Liver (tissue), 8 donors: ENCODE measurements at regions not wholly inside any gene's neighbourhood (a gene's known extent, or its start where the extent isn't known, plus 50 kb on each side); places are given as distances from the start of the nearest gene placed in this dataset.

Source experiments
- DNase-seq: peaks from one replicate; pipeline ENCODE4 v3.0.0-alpha.2; 2017; ENCODE audit warnings: low spot score
- H3K27ac ChIP-seq, 2 donors: one replicate each; pipeline ENCODE4 v1.7.0; 2013; ENCODE audit warnings: inconsistent platforms in 2 of 2, low read length in 2 of 2, control low read depth in 1 of 2, low read depth in 1 of 2, mild to moderate bottlenecking in 1 of 2
- H3K27me3 ChIP-seq, 4 donors: one replicate each; pipeline versions ENCODE4 v1.6.1 to v1.7.0; 2013; ENCODE audit warnings: low read length in 3 of 4, inconsistent platforms in 1 of 4, mild to moderate bottlenecking in 1 of 4, moderate library complexity in 1 of 4; ENCODE audit not compliant: control insufficient read depth in 4 of 4, insufficient read depth in 4 of 4
- H3K36me3 ChIP-seq, 4 donors: one replicate each; pipeline versions ENCODE4 v1.6.1 to v1.7.0; 2013; ENCODE audit warnings: low read length in 3 of 4, mild to moderate bottlenecking in 3 of 4, low read depth in 1 of 4, moderate library complexity in 1 of 4; ENCODE audit not compliant: control insufficient read depth in 4 of 4, insufficient read depth in 3 of 4
- H3K4me1 ChIP-seq, 4 donors: one replicate each; pipeline versions ENCODE4 v1.6.1 to v1.7.0; 2013; ENCODE audit warnings: low read length in 3 of 4, mild to moderate bottlenecking in 3 of 4, moderate library complexity in 1 of 4; ENCODE audit not compliant: control insufficient read depth in 4 of 4, insufficient read depth in 4 of 4
- H3K4me3 ChIP-seq, 3 donors: one replicate each; pipeline versions ENCODE4 v1.6.1 to v1.7.0; 2013; ENCODE audit warnings: low read length in 3 of 3, control low read depth in 1 of 3, low read depth in 1 of 3, mild to moderate bottlenecking in 1 of 3
- H3K9ac ChIP-seq, 2 donors: one replicate each; pipeline ENCODE4 v1.7.0; 2013; ENCODE audit warnings: low read length in 2 of 2, mild to moderate bottlenecking in 2 of 2, moderate library complexity in 2 of 2, control low read depth in 1 of 2, low read depth in 1 of 2
- H3K9me3 ChIP-seq, 4 donors: one replicate each; pipeline versions ENCODE4 v1.6.1 to v1.7.0; 2013; ENCODE audit warnings: low read length in 3 of 4; ENCODE audit not compliant: control insufficient read depth in 4 of 4
- EGR1 ChIP-seq, 2 donors: IDR thresholded peaks; 2 replicates each; pipeline ENCODE4 v1.6.1; 2016 to 2018; ENCODE audit warnings: antibody characterized with exemption in 2 of 2, low read depth in 2 of 2
- FOXA1 ChIP-seq: IDR thresholded peaks from 2 replicates; pipeline ENCODE4 v1.6.1; 2016; ENCODE audit warnings: antibody characterized with exemption
- FOXA2 ChIP-seq: IDR thresholded peaks from 2 replicates; pipeline ENCODE4 v1.6.1; 2016; ENCODE audit warnings: antibody characterized with exemption
- GABPA ChIP-seq, 2 donors: IDR thresholded peaks in 1 of 2; conservative IDR thresholded peaks in 1 of 2; 2 replicates each; pipeline ENCODE4 v1.6.1; 2016; ENCODE audit warnings: antibody characterized with exemption in 2 of 2, mild to moderate bottlenecking in 1 of 2, moderate library complexity in 1 of 2
- HNF4A ChIP-seq, 2 donors: conservative IDR thresholded peaks; 2 replicates each; pipeline ENCODE4 v1.6.1; 2016; ENCODE audit warnings: antibody characterized with exemption in 2 of 2, mild to moderate bottlenecking in 2 of 2
- HNF4G ChIP-seq: IDR thresholded peaks from 2 replicates; pipeline ENCODE4 v1.6.1; 2016; ENCODE audit warnings: antibody characterized with exemption
- JUND ChIP-seq, 2 donors: IDR thresholded peaks; 2 replicates each; pipeline ENCODE4 v1.6.1; 2016; ENCODE audit warnings: antibody characterized with exemption in 2 of 2
- NR2F2 ChIP-seq: IDR thresholded peaks from 2 replicates; pipeline ENCODE4 v1.6.1; 2016; ENCODE audit warnings: antibody characterized with exemption
- RAD21 ChIP-seq, 2 donors: IDR thresholded peaks; 2 replicates each; pipeline ENCODE4 v1.6.1; 2016; ENCODE audit warnings: antibody characterized with exemption in 2 of 2, mild to moderate bottlenecking in 2 of 2
- RXRA ChIP-seq, 2 donors: IDR thresholded peaks; 2 replicates each; pipeline ENCODE4 v1.6.1; 2017 to 2018; ENCODE audit warnings: antibody characterized with exemption in 2 of 2, mild to moderate bottlenecking in 1 of 2
- SP1 ChIP-seq: IDR thresholded peaks from 2 replicates; pipeline ENCODE4 v1.6.1; 2018; ENCODE audit warnings: antibody characterized with exemption, mild to moderate bottlenecking
- TAF1 ChIP-seq: conservative IDR thresholded peaks from 2 replicates; pipeline ENCODE4 v1.6.1; 2016; ENCODE audit warnings: antibody characterized with exemption, mild to moderate bottlenecking
- YY1 ChIP-seq: IDR thresholded peaks from 2 replicates; pipeline ENCODE4 v1.6.1; 2016; ENCODE audit warnings: antibody characterized with exemption, mild to moderate bottlenecking
- WGBS: extraction: QIAGEN DNeasy Blood & Tissue Kit; methylation state at CpG from one replicate; pipeline ENCODE4 v1.1.7; 2013; 5-methylcytosine and 5-hydroxymethylcytosine counted together
- TF ChIP-seq, protein P1 (sequence below): fragments of 150-350 bp; IDR thresholded peaks from 2 replicates; pipeline ENCODE4 v1.5.1; 2017; ENCODE audit warnings: improper control_type of control experiment, low read depth, low read length; ENCODE audit not compliant: missing input control
- TF ChIP-seq, protein P2 (sequence below): IDR thresholded peaks from 2 replicates; pipeline ENCODE4 v1.6.1; 2016; ENCODE audit warnings: antibody characterized with exemption
- TF ChIP-seq, protein P3 (sequence below): IDR thresholded peaks from 2 replicates; pipeline ENCODE4 v1.6.1; 2016; ENCODE audit warnings: antibody characterized with exemption, mild to moderate bottlenecking
- TF ChIP-seq, protein P4 (sequence below): IDR thresholded peaks from 2 replicates; pipeline ENCODE4 v1.6.1; 2016; ENCODE audit warnings: antibody characterized with exemption
- donor health status: healthy.
- donor health status: healthy.
- donor health status: healthy.
- donor health status: healthy.
- donor health status: healthy.

DNA sequence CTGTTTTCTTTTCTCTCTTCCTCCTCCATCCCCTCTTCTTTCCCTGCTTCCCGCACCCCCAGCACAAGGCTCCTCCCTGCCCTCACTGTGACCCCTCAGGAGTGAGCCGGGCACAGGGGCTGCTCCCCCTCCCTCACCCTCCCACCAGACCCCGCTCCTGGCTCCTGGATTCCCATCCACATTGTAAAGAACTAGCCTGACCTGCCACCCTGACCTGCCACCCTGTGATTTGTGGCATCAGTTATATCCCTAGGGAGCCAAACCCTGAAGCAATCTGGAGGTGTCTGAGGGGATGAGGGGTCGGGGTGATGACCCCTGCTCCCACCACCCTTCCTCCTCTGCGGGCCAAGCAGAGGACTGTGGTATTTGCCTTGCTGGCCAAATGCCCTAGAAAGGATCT, 98.0 kb upstream of the LHX1 start:
- no peaks in the 10 kb centered on the region for H3K27me3 ChIP-seq
- DNase-seq = no peak

DNA sequence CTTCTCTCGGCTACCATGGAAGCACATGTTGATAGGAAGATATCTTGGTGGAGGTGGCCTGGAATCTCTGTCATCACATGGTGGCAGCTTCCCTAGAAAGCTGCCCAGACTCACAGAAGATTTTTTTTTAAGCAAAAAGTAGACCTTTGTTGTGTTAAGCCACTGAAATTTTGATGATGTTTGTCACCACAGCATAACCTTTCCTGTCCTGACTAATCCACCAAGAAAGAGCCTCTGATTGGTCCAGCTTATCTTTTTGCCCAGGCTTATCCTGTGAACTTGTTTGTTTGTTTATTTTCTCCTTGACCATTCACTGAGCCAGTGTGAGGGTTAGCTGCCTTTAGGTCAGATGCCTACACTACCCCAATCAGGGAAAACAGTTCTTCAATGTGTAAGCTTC, 96.5 kb upstream of the LHX1 start:
- Histone ChIP-seq H3K27me3 (no peaks in the 10 kb centered on the region), H3K27ac (no peak overlapping the region), H3K4me3 (no peak overlapping the region), H3K9ac (no peak overlapping the region), H3K4me1 (no peaks in the 10 kb centered on the region), H3K9me3 (peaks cover 0 to 4% (median 0%) of the 10 kb centered on the region in 4 donors), H3K36me3 (no peaks in the 10 kb centered on the region)
- DNase-seq = no peak
- 96% methylated on average over 1 of the region's 1 CpG for WGBS
- TF ChIP-seq, protein P1, sequence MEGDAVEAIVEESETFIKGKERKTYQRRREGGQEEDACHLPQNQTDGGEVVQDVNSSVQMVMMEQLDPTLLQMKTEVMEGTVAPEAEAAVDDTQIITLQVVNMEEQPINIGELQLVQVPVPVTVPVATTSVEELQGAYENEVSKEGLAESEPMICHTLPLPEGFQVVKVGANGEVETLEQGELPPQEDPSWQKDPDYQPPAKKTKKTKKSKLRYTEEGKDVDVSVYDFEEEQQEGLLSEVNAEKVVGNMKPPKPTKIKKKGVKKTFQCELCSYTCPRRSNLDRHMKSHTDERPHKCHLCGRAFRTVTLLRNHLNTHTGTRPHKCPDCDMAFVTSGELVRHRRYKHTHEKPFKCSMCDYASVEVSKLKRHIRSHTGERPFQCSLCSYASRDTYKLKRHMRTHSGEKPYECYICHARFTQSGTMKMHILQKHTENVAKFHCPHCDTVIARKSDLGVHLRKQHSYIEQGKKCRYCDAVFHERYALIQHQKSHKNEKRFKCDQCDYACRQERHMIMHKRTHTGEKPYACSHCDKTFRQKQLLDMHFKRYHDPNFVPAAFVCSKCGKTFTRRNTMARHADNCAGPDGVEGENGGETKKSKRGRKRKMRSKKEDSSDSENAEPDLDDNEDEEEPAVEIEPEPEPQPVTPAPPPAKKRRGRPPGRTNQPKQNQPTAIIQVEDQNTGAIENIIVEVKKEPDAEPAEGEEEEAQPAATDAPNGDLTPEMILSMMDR = no peak
- TF ChIP-seq SP1 (no peak), EGR1 (IDR thresholded peaks at IDR 0.05; ENCODE audit: low read depth in 2 of 2) (no peak), GABPA (IDR thresholded peaks at IDR 0.05 in 1 of 2, conservative IDR thresholded peaks at IDR 0.05 in 1 of 2) (no peak), RXRA (IDR thresholded peaks at IDR 0.05) (no peak), TAF1 (no peak), RAD21 (IDR thresholded peaks at IDR 0.05) (no peak), HNF4G (no peak), FOXA2 (no peak), YY1 (no peak), JUND (IDR thresholded peaks at IDR 0.05) (no peak), FOXA1 (no peak), NR2F2 (no peak), HNF4A (conservative IDR thresholded peaks at IDR 0.05) (no peak)
- TF ChIP-seq, protein P2, sequence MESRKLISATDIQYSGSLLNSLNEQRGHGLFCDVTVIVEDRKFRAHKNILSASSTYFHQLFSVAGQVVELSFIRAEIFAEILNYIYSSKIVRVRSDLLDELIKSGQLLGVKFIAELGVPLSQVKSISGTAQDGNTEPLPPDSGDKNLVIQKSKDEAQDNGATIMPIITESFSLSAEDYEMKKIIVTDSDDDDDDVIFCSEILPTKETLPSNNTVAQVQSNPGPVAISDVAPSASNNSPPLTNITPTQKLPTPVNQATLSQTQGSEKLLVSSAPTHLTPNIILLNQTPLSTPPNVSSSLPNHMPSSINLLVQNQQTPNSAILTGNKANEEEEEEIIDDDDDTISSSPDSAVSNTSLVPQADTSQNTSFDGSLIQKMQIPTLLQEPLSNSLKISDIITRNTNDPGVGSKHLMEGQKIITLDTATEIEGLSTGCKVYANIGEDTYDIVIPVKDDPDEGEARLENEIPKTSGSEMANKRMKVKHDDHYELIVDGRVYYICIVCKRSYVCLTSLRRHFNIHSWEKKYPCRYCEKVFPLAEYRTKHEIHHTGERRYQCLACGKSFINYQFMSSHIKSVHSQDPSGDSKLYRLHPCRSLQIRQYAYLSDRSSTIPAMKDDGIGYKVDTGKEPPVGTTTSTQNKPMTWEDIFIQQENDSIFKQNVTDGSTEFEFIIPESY = no peak
- TF ChIP-seq, protein P3, sequence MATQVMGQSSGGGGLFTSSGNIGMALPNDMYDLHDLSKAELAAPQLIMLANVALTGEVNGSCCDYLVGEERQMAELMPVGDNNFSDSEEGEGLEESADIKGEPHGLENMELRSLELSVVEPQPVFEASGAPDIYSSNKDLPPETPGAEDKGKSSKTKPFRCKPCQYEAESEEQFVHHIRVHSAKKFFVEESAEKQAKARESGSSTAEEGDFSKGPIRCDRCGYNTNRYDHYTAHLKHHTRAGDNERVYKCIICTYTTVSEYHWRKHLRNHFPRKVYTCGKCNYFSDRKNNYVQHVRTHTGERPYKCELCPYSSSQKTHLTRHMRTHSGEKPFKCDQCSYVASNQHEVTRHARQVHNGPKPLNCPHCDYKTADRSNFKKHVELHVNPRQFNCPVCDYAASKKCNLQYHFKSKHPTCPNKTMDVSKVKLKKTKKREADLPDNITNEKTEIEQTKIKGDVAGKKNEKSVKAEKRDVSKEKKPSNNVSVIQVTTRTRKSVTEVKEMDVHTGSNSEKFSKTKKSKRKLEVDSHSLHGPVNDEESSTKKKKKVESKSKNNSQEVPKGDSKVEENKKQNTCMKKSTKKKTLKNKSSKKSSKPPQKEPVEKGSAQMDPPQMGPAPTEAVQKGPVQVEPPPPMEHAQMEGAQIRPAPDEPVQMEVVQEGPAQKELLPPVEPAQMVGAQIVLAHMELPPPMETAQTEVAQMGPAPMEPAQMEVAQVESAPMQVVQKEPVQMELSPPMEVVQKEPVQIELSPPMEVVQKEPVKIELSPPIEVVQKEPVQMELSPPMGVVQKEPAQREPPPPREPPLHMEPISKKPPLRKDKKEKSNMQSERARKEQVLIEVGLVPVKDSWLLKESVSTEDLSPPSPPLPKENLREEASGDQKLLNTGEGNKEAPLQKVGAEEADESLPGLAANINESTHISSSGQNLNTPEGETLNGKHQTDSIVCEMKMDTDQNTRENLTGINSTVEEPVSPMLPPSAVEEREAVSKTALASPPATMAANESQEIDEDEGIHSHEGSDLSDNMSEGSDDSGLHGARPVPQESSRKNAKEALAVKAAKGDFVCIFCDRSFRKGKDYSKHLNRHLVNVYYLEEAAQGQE = no peak
- TF ChIP-seq, protein P4, sequence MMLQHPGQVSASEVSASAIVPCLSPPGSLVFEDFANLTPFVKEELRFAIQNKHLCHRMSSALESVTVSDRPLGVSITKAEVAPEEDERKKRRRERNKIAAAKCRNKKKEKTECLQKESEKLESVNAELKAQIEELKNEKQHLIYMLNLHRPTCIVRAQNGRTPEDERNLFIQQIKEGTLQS = no peak

More for the DNA sequence above, 98.0 kb upstream of the LHX1 start:
- Histone ChIP-seq H3K9ac (no peak overlapping the region), H3K4me3 (no peak overlapping the region), H3K9me3 (peaks cover 0 to 4% (median 0%) of the 10 kb centered on the region in 4 donors), H3K4me1 (no peaks in the 10 kb centered on the region), H3K36me3 (no peaks in the 10 kb centered on the region), H3K27ac (no peak overlapping the region)
- TF ChIP-seq FOXA2 = no peak
- TF ChIP-seq YY1 = no peak
- no peak for TF ChIP-seq HNF4A (conservative IDR thresholded peaks at IDR 0.05)
- TF ChIP-seq NR2F2 = no peak
- TF ChIP-seq RXRA (IDR thresholded peaks at IDR 0.05) = no peak
- WGBS = 52% methylated on average over 5 of the region's 5 CpGs
